C4-2B (cell line): ENCODE measurements at regions not wholly inside any gene's neighbourhood (a gene's known extent, or its start where the extent isn't known, plus 50 kb on each side); places are given as distances from the start of the nearest gene placed in this dataset.

Source experiments
- H3K27ac ChIP-seq: fragments of 450-650 bp; 2 replicates; pipeline ENCODE4 v1.5.1; 2017
- ZFX ChIP-seq: fragments of 450-650 bp; IDR thresholded peaks from 2 replicates; pipeline ENCODE4 v1.6.1; 2017
- TF ChIP-seq, protein P1 (sequence below): fragments of 450-650 bp; conservative IDR thresholded peaks from 2 replicates; pipeline ENCODE4 v1.5.1; 2017; ENCODE audit warnings: mild to moderate bottlenecking

DNA sequence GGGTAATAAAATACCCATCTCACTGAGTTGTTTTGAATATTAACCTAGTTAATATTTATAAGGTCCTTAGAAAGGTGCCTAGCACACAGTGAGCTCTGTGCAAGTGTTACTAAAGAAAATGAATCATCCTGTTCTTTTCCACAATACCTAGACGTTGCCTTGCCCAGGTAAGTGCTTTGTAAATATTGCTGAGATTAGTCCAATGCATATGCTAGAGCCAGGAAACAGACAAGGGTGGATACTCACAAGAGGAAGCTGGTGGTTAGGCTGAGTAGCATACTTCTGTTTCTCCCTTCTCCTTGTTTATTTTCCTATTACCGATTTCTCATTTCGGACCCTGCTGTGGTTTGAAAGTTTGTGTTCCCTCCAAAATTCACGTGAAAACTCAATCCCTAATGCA, 58.1 kb upstream of the BARX2 start:
- H3K27ac ChIP-seq: peak overlapping the region; percentile 74
- TF ChIP-seq, protein P1, sequence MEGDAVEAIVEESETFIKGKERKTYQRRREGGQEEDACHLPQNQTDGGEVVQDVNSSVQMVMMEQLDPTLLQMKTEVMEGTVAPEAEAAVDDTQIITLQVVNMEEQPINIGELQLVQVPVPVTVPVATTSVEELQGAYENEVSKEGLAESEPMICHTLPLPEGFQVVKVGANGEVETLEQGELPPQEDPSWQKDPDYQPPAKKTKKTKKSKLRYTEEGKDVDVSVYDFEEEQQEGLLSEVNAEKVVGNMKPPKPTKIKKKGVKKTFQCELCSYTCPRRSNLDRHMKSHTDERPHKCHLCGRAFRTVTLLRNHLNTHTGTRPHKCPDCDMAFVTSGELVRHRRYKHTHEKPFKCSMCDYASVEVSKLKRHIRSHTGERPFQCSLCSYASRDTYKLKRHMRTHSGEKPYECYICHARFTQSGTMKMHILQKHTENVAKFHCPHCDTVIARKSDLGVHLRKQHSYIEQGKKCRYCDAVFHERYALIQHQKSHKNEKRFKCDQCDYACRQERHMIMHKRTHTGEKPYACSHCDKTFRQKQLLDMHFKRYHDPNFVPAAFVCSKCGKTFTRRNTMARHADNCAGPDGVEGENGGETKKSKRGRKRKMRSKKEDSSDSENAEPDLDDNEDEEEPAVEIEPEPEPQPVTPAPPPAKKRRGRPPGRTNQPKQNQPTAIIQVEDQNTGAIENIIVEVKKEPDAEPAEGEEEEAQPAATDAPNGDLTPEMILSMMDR: no peak
- no peak for TF ChIP-seq ZFX

DNA sequence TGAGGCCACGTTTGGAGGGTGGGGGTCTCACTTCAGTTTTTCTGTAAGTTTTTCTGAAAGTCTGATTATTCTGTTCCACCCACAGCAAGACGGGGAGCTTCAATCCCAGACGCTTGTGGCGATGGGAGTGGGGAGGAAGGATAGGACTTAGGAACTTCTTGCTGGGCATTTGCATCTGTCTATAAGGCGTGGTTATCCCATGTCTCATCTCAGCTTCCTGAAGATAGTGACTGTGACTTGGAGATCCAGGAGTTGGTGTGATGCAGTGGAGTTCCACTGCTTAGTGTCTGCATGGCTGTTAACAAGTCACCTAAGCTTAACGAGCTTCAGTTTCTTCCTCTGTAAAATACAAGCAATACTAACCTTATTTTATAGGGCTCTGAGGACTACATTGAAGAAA, 58.9 kb upstream of the BARX2 start:
- peak overlapping the region; percentile 74 for H3K27ac ChIP-seq
- no peak for TF ChIP-seq ZFX
- TF ChIP-seq, protein P1: no peak

DNA sequence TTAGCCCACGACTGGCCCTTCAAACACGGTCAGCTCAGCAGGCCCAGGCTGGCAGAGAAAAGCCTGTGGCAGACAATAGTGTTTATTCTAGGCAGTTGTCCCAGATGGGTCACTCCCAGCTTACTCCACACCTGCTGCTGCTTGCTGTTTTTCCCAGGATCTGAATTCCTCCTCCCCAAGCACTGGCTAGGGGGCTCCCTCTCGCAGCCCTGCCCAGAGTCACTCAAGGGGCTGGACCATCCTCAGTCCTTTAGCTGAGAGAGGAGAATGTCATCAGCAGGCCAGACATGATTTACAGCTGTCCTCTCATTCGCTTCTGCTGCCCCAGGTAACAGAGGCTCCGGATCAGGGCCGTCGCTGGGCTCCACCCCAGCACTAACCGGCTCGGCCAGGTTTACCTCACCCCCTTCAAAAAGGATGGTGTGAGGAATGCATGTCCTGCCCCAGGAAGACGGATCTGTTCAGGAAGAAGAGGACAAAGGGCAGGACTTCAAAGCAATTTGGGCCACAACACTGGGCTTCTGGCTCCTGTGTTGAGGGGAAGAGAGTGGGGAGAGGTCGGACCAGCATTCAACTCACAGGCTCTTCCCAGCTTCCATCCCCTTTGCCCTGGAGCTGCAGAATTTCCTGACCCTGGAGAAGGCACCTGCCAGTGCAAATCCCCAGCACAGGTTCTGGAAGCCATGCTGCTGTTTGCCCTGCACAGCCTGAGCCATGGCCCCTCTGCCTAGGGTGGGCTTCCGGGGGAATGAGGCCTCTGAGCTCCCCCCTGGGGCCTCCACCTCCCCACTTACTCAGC, 59.7 kb upstream of the BARX2 start:
- TF ChIP-seq ZFX: no peak
- TF ChIP-seq, protein P1: no peak
- H3K27ac ChIP-seq: peak overlapping the region; percentile 74

DNA sequence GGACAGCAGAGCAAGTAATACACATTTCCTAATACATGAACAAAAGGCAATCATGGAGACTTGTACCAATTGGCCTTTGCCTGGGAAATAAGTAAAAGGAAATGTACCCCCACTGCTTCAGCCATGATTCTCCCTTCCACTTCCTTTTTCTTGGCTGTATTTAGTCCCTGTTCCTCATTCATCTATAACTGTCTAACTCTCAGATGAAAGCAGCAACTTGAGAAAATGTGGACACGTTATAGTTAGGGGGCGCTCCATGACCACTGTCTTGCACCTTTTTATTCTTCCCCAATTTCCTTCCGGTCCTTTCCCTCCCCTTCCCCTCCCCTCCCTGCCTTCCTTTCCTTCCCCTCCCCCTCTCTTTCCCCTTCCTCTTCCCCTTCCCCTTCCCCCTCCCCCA, 61.3 kb upstream of the BARX2 start:
- H3K27ac ChIP-seq: no peak overlapping the region
- TF ChIP-seq ZFX: no peak
- TF ChIP-seq, protein P1: no peak

DNA sequence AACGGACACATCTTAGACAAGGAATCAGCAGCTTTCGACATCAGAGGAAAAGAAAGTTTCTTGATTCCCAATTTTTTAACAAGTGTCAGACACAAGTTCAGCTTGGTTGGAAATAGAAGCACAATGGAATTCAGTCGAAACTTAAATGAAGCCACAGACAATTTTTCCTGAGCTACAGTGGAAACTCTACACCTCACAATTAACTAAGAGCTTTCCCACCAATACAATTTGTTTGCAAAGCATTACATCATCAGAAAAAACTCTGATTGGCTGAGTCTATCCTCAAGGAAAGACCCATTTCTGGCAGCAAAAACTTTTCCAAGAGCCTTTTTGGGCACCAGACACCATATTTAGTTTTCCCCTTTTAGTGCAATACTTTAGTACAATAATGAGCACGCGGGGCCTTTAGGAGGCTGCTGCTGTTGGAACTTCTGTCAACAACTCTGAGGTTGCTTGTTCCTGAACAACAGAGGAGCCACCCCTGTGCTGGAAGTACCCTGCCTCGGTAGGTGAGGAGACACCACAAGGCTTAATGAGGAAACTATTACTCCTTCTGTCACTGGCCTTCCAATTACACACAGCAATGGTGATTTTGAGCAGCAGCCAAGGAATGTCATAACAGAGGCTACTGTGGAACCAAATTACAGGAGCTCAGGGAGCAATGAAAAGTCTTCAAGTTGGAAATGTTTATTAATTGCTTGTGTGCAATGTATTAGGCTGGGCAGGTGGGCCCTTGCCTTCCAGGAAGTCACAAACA, 61.9 kb upstream of the BARX2 start:
- H3K27ac ChIP-seq: peak overlapping the region; percentile 10; the same call in 1 of the 2 replicates

DNA sequence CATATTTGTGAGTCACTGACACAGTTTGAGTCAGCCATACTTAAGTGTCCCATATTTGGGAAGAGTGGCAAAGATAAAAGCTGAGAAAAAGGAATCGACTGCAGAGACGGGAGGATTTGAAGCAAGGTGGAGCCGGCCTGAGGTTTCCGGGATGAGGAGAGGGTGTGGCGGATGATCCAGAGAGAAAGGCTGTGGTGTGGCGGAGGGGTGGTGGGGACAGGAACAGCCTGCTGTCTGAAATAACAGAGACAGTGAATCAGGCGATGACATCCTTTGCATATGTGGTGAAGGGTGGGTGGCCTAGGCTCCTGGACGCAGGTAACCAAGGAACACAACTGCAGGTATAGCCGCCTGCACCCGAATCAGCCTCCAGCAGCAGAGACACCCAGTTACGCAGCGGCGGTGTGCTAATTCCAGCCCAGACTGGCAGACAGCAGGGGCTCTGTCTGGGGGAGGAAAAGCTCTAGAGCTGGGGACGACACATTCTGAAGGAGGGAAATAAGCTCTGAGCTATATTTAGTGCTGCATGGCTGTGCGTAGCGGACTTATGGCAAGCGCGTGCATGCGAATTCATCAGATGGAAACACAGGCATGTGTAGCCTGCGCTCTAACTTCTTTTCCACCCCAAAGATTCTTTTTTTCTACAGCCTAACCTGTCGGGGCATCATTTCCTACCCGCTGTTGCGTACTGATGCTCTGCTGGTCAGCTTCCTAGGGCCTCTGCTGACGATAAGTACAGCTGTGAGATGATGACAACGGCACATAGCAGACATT, 62.7 kb upstream of the BARX2 start:
- no peak overlapping the region for H3K27ac ChIP-seq
- TF ChIP-seq, protein P1: no peak
- no peak for TF ChIP-seq ZFX

More for the DNA sequence above, 61.9 kb upstream of the BARX2 start:
- TF ChIP-seq ZFX: no peak
- TF ChIP-seq, protein P1: no peak
